GM21526 (cell line): ENCODE measurements at regions not wholly inside any gene's neighbourhood (a gene's known extent, or its start where the extent isn't known, plus 50 kb on each side); places are given as distances from the start of the nearest gene placed in this dataset.

Experiments
- ATAC-seq: cut with Tn5 transposase; IDR thresholded peaks from one replicate; pipeline ENCODE4 v1.9.1; 2021; ENCODE audit warnings: moderate library complexity; ENCODE audit not compliant: unreplicated experiment, low FRiP score

DNA sequence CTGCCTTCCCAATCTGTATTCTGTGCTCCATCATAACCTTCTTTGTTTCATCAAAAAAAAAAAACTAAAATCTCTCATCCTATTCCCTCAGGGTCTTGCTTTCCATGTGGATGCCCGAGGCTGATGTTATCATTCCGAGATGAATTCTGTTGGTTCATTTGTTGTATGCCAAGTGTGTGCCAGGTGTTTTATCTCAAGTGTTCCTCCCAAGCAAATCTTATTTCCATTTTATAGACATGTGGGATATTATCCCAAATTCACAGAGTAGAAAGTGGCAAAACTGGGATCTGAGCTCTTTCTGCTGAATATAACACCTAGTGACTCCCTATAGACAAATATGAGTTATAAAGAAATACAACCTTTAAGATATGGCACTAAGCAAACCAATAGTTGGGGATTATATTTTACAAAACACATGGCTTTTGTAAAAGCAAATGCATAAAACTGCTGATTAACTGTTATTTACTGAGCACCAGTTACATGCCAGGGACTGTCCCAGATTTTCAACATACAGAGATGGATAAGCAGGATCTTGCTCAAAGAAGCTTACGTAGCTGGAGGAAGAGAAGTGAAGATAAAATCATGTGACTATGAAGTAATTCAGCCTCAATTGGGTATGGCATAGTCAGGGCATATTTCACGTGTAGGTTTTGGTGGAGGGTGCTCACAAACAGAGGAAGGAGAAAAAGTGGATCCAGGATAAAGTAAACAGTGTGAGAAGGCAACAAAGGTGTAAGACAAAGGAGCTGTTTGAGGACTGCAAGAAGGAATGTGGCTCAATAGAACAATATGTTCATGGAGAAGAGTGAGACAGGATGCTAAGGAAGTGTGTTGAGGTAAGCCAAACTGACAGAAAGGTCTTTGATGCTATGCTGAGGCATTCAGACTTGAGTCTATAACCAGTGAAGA lies 143.3 kb upstream of the ADAMTSL1 start:
- no peak for ATAC-seq

DNA sequence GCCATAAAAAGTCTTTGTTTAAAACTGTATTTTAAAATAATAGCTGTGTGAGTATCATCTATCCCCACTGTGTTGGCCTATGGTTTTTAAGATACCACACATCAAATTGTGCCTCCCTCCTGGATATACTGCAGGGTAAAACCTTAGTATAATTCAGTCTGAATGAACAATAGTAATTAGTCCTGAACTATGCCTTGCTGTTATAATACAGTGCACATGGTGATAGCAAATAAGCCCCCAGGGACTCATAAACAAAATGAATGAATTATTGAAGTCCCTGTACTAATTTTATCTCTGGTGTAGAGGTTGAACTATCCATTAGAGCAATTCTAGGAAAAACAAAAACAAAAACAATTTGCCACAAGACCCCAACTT lies 142.7 kb upstream of the ADAMTSL1 start:
- no peak for ATAC-seq

DNA sequence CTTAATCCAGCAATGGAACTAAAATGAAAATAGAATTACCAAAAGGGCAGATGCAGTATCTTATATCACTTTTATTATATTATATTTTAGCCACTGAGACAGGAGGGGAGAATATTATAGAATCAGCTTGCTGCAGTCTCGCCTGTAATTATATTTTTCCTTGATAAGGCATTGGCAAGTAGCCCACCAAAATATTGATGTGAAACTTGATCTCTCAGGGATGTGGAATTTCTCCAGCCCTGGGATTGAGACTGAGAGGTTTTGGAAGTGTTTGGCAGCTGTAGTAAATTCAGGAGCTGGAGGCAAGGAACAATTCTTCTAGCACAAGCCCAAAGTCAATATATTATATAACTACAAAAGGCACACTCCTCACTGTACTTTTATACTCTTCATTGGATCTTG lies 142.1 kb upstream of the ADAMTSL1 start:
- ATAC-seq, result no peak

DNA sequence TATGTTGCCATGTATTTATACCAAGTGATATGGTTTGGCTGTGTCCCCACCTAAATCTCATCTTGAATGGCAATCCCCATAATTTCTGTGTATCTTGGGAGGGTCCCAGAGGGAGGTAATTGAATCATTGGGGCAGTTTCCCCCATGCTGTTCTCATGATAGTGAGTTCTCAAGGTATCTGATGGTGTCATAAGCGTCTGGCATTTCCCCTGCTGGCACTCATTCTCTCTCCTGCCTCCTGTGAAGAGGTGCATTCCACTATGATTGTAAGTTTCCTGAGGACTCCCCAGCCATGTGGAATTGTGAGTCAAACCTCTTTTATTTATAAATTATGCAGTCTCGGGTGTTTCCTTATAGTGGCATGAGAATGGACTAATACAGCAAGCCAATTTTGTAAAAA lies 140.8 kb upstream of the ADAMTSL1 start:
- no peak for ATAC-seq

DNA sequence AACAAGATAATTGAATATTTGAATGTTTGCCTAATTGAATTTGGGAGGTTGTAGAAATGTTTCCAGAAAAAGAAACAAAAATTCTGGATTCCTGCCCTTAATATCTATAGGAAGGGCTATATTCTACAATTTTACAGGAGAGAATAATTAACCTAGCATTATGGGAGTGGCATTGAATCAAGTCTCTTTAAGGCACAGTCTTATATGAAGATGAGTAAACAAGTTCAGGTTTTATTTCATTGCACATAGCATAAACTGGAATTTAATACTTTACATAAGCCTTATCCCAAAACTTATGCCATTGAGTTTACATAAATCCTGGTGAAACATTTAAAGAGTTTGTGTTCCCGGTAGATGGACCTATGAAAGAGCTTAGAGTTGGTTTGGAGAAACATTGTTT lies 138.1 kb upstream of the ADAMTSL1 start:
- ATAC-seq, result no peak

DNA sequence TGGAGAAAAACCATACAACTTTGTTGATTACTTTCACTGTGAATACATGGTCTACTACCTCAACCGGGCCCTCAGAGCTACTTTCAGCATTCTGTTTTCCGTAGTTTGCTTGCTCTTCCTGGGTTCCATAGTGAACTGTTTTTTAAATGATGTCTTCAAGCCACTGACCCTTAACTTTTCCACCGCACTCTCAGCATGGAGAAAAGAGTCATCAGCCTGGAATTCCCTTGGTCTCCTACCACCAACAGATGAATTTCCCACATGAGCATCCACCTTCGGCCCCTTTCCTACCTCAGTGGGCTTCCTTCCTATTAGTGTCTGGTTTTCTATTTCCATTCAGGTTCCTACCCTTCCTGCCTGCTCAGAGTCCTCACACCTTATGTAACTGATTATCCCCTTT lies 135.9 kb upstream of the ADAMTSL1 start:
- no peak for ATAC-seq

DNA sequence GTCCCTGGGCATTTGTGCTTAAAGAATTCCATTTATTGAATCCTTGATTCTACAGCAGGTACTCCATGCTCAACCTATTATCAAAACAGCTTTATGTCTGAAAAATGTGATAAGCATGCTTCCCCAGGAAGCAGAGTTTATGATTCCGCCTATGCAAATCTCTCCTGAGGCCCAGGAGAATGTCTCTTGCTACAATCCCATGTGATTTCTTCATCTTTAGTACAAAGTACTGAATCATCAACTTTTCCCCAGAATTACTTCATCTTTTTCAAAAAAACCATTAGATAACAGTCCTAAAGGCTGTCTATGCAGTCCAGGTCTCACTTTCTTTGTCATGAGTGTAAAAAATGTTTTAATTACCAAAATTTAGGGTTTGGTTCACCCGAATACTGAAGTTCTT lies 130.2 kb upstream of the ADAMTSL1 start:
- ATAC-seq, result no peak

DNA sequence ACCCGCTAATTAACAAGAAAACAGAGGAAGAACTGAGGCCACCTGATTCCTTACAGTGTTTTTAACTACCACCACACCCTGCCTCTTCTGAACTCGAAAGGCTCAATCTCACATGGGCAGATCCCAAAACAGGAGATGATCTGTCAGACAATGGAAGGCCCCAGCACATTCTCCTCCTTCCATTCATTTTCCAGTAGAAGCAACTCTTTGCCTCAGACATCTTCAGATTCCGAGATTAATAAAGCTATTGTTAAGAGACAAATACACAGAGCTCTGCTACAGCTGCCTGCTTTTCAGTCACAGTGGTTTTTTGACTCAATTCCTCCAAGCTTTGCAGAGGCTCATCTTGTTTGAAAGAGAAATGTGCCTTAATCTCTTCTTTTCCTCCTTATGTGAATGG lies 127.2 kb upstream of the ADAMTSL1 start:
- ATAC-seq, result no peak

DNA sequence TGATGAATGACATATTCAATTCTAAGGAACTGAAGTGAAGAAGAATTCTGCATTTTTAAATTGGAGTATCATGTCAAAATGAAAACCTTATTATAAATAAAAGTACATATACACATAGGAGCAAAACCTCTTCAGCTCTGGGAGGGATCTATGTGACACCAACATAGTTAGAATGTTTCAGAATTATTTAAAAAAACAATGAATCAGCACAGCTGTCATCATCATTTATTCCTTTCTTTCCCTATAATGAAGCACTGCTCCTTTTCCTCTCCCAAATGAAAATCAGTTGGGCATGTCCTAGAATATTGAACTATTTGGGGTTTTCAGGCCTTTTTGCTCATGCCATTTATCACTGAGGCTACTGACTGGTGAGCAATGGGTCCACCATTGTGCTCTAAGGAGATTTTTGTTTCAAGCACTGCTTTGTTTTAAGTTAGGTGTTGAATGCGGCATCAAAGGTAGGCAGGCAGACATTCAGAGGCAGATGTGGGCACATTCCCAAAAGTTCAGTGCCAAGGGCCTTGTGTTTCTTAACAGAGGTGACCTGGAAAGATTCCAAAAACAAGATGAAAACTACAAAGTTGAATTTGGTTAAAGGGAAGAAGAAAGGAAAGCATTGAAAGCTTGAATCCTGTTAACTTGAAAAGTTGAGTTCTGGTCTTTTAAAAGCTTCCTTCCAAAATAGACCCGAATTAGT lies 126.4 kb upstream of the ADAMTSL1 start:
- no peak for ATAC-seq

DNA sequence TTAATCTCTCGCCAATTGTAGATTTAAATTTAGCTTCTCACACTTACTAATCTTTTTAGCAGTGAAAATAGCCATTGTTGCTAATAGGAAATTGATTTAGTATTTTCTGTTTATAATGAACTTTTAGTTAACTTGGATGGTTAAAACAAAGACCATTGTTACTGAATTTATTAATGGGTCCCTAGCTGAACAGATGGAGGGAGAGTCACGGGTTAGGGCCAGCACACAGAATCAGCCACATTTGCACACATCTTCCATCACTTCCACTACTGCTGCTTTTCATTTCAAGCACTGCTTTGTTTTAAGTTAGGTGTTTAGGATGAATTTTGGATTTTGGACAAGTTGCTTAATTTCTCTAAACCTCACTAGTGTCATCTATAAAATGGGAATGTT lies 125.9 kb upstream of the ADAMTSL1 start:
- ATAC-seq, result no peak

DNA sequence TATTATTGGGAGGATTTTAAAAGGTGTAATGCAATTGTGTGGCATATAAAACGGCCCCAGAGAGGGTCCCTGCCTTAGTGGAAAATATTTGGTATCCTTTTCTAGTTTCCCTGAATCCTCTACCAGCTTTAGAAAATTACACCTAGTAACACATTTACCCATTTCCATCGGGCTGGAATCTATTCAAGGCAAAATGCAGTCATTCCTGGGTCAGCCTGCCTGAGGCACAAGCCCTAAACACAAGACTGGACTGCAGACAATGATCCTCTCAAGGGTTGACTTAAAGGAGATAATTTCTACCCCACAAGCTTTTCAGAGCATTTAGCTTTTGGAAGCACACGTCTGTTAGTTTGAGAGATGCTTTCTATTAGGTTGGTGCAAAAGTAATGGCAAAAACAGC lies 124.4 kb upstream of the ADAMTSL1 start:
- ATAC-seq, result no peak

DNA sequence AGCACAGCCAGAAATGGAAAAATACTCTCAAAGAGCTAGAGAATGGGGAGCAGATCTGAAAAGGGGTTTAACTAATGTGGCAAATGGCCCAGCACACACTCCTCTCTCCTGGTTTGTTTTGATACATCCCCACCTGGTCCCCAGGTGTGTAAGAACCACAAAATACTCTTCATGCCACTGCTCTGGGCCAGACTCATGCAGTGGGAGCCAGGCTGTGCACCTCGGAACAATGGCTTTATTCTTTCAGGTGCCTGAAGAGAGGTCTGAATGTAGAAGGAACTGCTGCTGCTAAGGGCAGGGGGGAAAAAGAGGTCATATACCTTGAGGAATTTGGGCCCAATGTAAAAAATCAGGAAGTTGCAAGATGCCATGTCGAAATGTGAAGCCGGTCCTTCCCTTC lies 123.9 kb upstream of the ADAMTSL1 start:
- no peak for ATAC-seq

DNA sequence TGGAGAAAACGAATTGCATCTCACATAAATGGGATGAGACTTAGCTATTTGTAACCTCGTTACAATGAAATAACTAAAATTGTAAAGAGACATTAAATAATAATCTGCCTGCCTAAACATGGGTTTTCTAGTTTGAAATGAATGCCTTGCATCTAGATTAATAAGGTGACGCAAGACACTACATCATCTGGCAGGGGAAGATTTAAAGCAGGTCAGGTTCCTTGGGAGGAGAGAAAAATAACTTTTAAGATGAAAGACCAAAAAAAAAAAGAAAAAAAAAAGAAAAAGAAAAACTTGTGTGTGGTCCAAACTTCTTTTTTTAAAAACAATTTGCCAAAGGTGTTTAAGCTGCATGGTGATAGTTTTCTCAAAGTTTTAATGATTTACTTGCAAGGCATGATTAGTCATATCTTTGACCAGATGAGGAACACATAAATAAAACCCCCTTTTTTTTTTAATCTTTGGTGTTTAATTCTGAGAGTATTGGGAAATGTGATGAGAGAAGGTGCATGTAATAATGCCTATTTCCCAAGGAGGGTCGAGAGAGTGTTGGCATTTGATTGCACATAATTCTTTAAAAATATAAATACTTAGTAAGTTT lies 122.9 kb upstream of the ADAMTSL1 start:
- ATAC-seq, result no peak

DNA sequence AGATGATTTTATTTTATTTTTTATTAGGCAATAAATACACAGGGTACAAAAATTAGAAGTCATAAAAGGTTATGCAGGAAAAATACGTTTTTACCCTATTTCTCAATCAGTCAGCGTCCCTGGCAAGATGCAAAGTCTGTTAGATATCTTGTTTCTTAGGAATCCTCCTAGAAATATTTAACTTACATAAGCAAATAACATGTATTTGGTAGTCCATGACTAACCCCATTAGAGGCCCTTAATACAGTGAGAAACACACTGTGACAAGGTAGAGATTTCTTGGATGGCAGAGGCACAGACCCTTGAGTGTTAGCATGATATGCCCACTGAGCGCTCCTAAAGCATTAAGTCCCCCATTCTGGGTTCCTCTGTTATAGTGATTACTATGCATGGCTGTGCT lies 121.2 kb upstream of the ADAMTSL1 start:
- no peak for ATAC-seq

DNA sequence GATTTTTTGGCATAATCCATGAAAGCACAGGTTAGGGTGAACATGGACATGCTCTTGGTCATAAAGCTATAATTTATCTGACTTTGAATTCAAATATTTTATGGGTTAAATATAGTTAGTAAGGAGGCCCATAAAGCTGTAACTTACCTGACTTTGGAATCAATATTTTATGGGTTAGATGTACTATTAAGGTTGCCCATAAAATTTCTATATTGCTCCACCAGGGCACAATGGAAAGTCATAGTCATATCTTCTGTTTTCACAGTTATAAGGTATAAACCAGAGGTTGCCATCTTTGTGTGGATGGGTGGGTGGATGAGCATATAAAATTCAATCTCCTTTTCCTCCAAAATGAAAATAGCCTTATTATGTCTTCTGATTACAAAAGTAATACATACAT lies 120.5 kb upstream of the ADAMTSL1 start:
- ATAC-seq, result no peak

DNA sequence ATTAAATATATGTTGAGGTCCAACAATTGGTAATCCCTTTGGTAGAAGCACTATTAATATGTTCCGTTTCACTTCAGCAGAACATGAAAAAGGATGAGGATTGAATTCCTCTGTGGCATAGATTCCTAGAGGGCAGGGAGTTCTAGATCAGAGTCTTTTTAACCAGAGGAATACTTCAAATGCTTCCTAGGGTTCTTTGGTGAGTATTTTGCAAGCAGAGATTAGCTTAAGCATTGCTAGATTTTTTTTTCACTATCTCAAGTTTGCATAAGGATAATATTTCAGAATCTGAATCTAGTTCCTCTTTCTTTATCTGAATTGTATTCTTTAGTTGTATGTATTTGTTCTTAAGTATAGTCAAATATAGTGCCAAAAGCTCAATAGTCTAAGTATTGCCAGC lies 116.6 kb upstream of the ADAMTSL1 start:
- ATAC-seq, result no peak

DNA sequence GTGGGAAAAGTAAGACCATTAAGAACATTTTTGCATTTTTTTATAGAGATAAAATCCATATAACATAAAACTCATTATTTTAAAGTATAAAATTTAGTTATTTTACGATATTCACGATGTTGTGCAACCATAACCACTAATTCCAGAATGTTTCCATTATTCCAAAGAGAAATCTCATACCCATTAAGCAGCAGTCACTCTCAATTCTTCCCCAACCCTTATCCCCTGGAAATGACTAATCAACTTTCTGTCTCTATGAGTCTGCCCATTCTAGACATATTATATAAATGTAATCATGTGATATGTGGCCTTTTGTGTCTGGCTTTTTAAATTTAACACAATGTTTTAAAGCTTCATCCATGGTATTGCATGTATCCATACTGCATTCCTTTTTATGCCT lies 115.6 kb upstream of the ADAMTSL1 start:
- no peak for ATAC-seq

DNA sequence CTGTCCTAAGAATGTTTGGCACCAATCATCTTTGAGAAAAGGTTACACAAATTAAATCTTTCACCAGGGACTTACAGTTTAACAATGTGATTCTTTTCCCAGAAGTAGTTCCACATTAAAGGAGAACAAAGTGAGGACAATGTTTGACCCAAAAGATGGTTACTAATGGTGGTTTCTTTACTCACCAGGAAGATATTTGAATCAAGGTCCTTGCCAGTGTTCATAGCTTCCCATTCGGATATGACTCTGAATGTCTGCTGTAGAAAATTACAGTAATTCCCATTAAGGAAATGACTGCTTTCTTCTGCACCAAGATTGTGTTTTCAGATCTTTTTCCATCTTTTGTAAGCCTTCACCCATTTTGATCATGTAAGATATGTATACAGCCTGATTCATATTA lies 114.6 kb upstream of the ADAMTSL1 start:
- no peak for ATAC-seq

DNA sequence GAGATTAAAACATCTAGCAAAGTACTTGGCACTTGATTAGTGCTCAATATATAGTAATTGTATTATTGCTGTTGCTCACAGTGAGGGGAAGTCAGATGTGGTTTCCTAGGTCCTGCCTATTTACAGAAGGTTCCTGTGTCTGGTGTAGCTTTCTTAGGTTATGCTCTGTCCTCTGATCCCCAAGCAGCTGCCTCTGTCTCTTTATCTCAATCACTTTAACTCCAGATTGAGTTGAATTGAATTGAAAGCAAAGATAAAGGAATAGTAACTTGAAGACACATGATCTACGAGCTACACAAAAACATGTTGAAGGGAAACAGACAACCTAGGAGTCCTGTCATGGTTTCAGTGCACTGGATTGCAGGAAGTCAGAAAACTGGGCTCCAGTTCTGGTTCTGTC lies 113.9 kb upstream of the ADAMTSL1 start:
- no peak for ATAC-seq

DNA sequence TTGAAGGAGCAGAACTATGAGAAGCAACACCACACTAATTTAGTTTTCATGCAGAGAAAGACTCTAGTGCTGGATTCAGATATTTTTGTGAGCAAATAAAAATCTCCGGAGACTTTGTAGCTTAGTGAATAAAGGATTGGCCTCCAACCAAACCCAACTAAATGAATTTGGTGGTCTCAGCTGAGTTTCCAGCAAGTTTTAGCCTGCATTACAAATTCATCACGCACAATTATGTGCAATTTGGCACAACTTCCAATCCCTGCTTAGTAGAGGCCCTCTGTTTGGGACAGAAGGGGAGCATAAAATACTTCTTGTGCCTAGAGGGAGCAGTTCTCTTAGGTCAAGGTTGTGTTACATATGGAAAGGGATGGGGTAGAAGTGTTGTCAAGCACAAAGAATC lies 112.3 kb upstream of the ADAMTSL1 start:
- no peak for ATAC-seq

DNA sequence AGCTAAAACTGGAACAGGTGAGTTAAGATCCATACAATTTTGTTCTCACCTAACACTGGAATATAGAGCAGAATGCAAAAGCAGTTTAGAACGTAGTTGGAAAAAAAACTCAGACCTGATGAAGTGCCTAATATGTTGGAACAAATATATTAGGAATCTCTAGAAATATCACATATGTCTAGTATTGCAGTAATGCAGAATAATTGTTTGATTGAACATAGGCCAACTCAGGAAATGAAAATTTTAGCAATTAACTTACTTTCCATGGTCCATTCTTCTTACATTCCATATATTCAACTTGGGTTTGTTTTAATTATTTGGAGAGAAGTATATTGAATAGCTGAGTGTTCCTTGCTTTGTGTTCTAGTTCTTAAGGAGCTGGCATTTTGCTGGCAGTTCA lies 111.8 kb upstream of the ADAMTSL1 start:
- no peak for ATAC-seq
